ENCODE measurements at regions not wholly inside any gene's neighbourhood (a gene's known extent, or its start where the extent isn't known, plus 50 kb on each side); places are given as distances from the start of the nearest gene placed in this dataset.

GRCh38 chr7:22001345-22002004 is 55.8 kb upstream of the CDCA7L start:
- Histone ChIP-seq H3K4me1 (no peaks in the 10 kb centered on the region), H3K27me3 (ENCODE audit: insufficient read depth in 3 of 3, low read length in 2 of 3) (no peaks in the 10 kb centered on the region), H3K9me3 (no peaks in the 10 kb centered on the region), H3K27ac (no peak overlapping the region), H3K4me3 (no peak overlapping the region), H3K36me3 (ENCODE audit: insufficient read depth in 1 of 2, low read depth in 1 of 2) (no peaks in the 10 kb centered on the region)
- peak; percentile 86 for TF ChIP-seq CTCF (IDR thresholded peaks at IDR 0.05)
- WGBS, 3 donors: 16 to 21% (median 17%) methylated on average over 8 of the region's 8 CpGs
- DNase-seq (no peak), ATAC-seq (peak in 3 of 4 donors; percentile 55 to 68 (median 57))
- intact Hi-C loops (cut with DNase I): loop anchor here (1.0 to 10.0 kb wide), 3 partner anchors 437 to 1224 kb away; no protein-coding TSS in a partner anchor

- Histone ChIP-seq H3K4me3 (no peak overlapping the region), H3K27ac (no peak overlapping the region), H3K27me3 (ENCODE audit: insufficient read depth in 3 of 3, low read length in 2 of 3) (no peaks in the 10 kb centered on the region), H3K4me1 (no peaks in the 10 kb centered on the region), H3K36me3 (ENCODE audit: insufficient read depth in 1 of 2, low read depth in 1 of 2) (no peaks in the 10 kb centered on the region), H3K9me3 (no peaks in the 10 kb centered on the region)
- ATAC-seq (no peak), DNase-seq (no peak)
- WGBS, 3 donors: 83 to 89% (median 88%) methylated on average over 6 of the region's 6 CpGs
- no peak for TF ChIP-seq CTCF (IDR thresholded peaks at IDR 0.05)
- intact Hi-C loops (cut with DNase I): loop anchor here (5.0 to 10.0 kb wide), 3 partner anchors 228 to 1223 kb away; no protein-coding TSS in a partner anchor
Measured at GRCh38 chr7:21999896-22000295, 54.2 kb upstream of the CDCA7L start.

- intact Hi-C loops (cut with DNase I): loop anchor here in 1 of 2 donors (5.0 kb wide), 1 partner anchor 224 kb away; no protein-coding TSS in a partner anchor
Measured at GRCh38 chr7:21996641-21997040, 50.9 kb upstream of the CDCA7L start.

More at GRCh38 chr7:21996641-21997040, 50.9 kb upstream of the CDCA7L start:
- WGBS, 3 donors: 69 to 70% (median 69%) methylated on average over 1 of the region's 1 CpG
- no peak for ATAC-seq
- Histone ChIP-seq H3K4me3 (no peak overlapping the region), H3K36me3 (ENCODE audit: insufficient read depth in 1 of 2, low read depth in 1 of 2) (no peaks in the 10 kb centered on the region), H3K27ac (no peak overlapping the region), H3K27me3 (ENCODE audit: insufficient read depth in 3 of 3, low read length in 2 of 3) (no peaks in the 10 kb centered on the region), H3K9me3 (no peaks in the 10 kb centered on the region), H3K4me1 (no peaks in the 10 kb centered on the region)
- no peak for TF ChIP-seq CTCF (IDR thresholded peaks at IDR 0.05)
- DNase-seq: no peak

Measured in psoas muscle (tissue), 7 donors.